ENCODE measurements at regions not wholly inside any gene's neighbourhood (a gene's known extent, or its start where the extent isn't known, plus 50 kb on each side); places are given as distances from the start of the nearest gene placed in this dataset.
A peak's percentile ranks its signal among the peaks of the same experiment; 100 is the strongest.

GRCh38 chr20:22918286-22918983, 116.7 kb upstream of the SSTR4 start:
- H3K9me3 Mint-ChIP-seq (ENCODE audit: unreplicated experiment): no peaks in the 10 kb centered on the region
- no peak for TF ChIP-seq CTCF (IDR thresholded peaks at IDR 0.05)
- DNase-seq (ENCODE audit: extremely low spot score, unreplicated experiment): no peak
- peaks cover 44% of the 10 kb centered on the region for H3K4me1 Mint-ChIP-seq (ENCODE audit: unreplicated experiment)
- no peaks in the 10 kb centered on the region for H3K36me3 Mint-ChIP-seq (ENCODE audit: unreplicated experiment)
- no peak overlapping the region for H3K4me3 Mint-ChIP-seq (ENCODE audit: unreplicated experiment)
- H3K27ac Mint-ChIP-seq (ENCODE audit: unreplicated experiment): peak overlapping the region; percentile 68
- peaks cover 3% of the 10 kb centered on the region for H3K27me3 Mint-ChIP-seq (ENCODE audit: unreplicated experiment)

GRCh38 chr20:22920898-22921297, 114.2 kb upstream of the SSTR4 start:
- no peak overlapping the region for H3K4me3 Mint-ChIP-seq (ENCODE audit: unreplicated experiment)
- no peaks in the 10 kb centered on the region for H3K27me3 Mint-ChIP-seq (ENCODE audit: unreplicated experiment)
- no peaks in the 10 kb centered on the region for H3K36me3 Mint-ChIP-seq (ENCODE audit: unreplicated experiment)
- peaks cover 50% of the 10 kb centered on the region for H3K4me1 Mint-ChIP-seq (ENCODE audit: unreplicated experiment)
- DNase-seq (ENCODE audit: extremely low spot score, unreplicated experiment): no peak
- TF ChIP-seq CTCF (IDR thresholded peaks at IDR 0.05): no peak
- H3K27ac Mint-ChIP-seq (ENCODE audit: unreplicated experiment): peak overlapping the region; percentile 80
- H3K9me3 Mint-ChIP-seq (ENCODE audit: unreplicated experiment): no peaks in the 10 kb centered on the region

- H3K36me3 Mint-ChIP-seq (ENCODE audit: unreplicated experiment): no peaks in the 10 kb centered on the region
- peak overlapping the region; percentile 80 for H3K27ac Mint-ChIP-seq (ENCODE audit: unreplicated experiment)
- DNase-seq (ENCODE audit: extremely low spot score, unreplicated experiment): no peak
- H3K9me3 Mint-ChIP-seq (ENCODE audit: unreplicated experiment): no peaks in the 10 kb centered on the region
- peaks cover 2% of the 10 kb centered on the region for H3K27me3 Mint-ChIP-seq (ENCODE audit: unreplicated experiment)
- peaks cover 41% of the 10 kb centered on the region for H3K4me1 Mint-ChIP-seq (ENCODE audit: unreplicated experiment)
- H3K4me3 Mint-ChIP-seq (ENCODE audit: unreplicated experiment): peak overlapping the region; percentile 10
- no peak for TF ChIP-seq CTCF (IDR thresholded peaks at IDR 0.05)
These were observed 113.3 kb upstream of the SSTR4 start for GRCh38 chr20:22921595-22922421.

GRCh38 chr20:22922987-22923386, 112.1 kb upstream of the SSTR4 start:
- H3K9me3 Mint-ChIP-seq (ENCODE audit: unreplicated experiment): no peaks in the 10 kb centered on the region
- no peaks in the 10 kb centered on the region for H3K36me3 Mint-ChIP-seq (ENCODE audit: unreplicated experiment)
- H3K4me1 Mint-ChIP-seq (ENCODE audit: unreplicated experiment): peaks cover 37% of the 10 kb centered on the region
- TF ChIP-seq CTCF (IDR thresholded peaks at IDR 0.05): no peak
- no peak overlapping the region for H3K27ac Mint-ChIP-seq (ENCODE audit: unreplicated experiment)
- peaks cover 2% of the 10 kb centered on the region for H3K27me3 Mint-ChIP-seq (ENCODE audit: unreplicated experiment)
- H3K4me3 Mint-ChIP-seq (ENCODE audit: unreplicated experiment): no peak overlapping the region
- no peak for DNase-seq (ENCODE audit: extremely low spot score, unreplicated experiment)

GRCh38 chr20:22924046-22924737, 110.9 kb upstream of the SSTR4 start:
- Mint-ChIP-seq H3K27ac (ENCODE audit: unreplicated experiment) (no peak overlapping the region), H3K27me3 (ENCODE audit: unreplicated experiment) (peaks cover 2% of the 10 kb centered on the region), H3K36me3 (ENCODE audit: unreplicated experiment) (no peaks in the 10 kb centered on the region), H3K9me3 (ENCODE audit: unreplicated experiment) (no peaks in the 10 kb centered on the region), H3K4me1 (ENCODE audit: unreplicated experiment) (peaks cover 30% of the 10 kb centered on the region), H3K4me3 (ENCODE audit: unreplicated experiment) (no peak overlapping the region)
- no peak for DNase-seq (ENCODE audit: extremely low spot score, unreplicated experiment)
- TF ChIP-seq CTCF (IDR thresholded peaks at IDR 0.05): no peak
